CD14-positive monocyte (primary cell): ENCODE measurements at regions not wholly inside any gene's neighbourhood (a gene's known extent, or its start where the extent isn't known, plus 50 kb on each side); places are given as distances from the start of the nearest gene placed in this dataset.

Source experiments
- DNase-seq, 3 donors: peaks; one replicate each; pipeline ENCODE4 v3.0.0-alpha.2; 2011 to 2022
- H2AFZ ChIP-seq: 2 replicates; pipeline ENCODE4 v1.6.0; 2012; ENCODE audit warnings: mild to moderate bottlenecking, low read depth, low read length, inconsistent platforms; ENCODE audit not compliant: insufficient read depth, poor library complexity, severe bottlenecking
- H3K27ac ChIP-seq, 2 donors: 1 replicate in 1 of 2; 2 replicates in 1 of 2; pipeline ENCODE4 v1.5.1; 2012 to 2013; ENCODE audit warnings: low read length in 2 of 2, control low read depth in 1 of 2, inconsistent platforms in 1 of 2, low read depth in 1 of 2, mild to moderate bottlenecking in 1 of 2
- H3K27me3 ChIP-seq, 2 donors: one replicate each; pipeline versions ENCODE4 v1.6.0 to v1.6.1; 2011 to 2013; ENCODE audit warnings: low read length in 2 of 2; ENCODE audit not compliant: control insufficient read depth in 2 of 2, insufficient read depth in 2 of 2
- H3K36me3 ChIP-seq, 2 donors: replicated peaks in 1 of 2; 1 replicate in 1 of 2; 2 replicates in 1 of 2; pipeline versions ENCODE4 v1.5.1 to v1.6.1; 2012 to 2013; ENCODE audit warnings: low read length in 2 of 2, control low read depth in 1 of 2, inconsistent platforms in 1 of 2, mild to moderate bottlenecking in 1 of 2; ENCODE audit not compliant: insufficient read depth in 2 of 2, control insufficient read depth in 1 of 2
- H3K4me1 ChIP-seq, 2 donors: 1 replicate in 1 of 2; 2 replicates in 1 of 2; pipeline versions ENCODE4 v1.5.1 to v1.6.1; 2012 to 2013; ENCODE audit warnings: low read length in 2 of 2, control low read depth in 1 of 2, inconsistent platforms in 1 of 2, mild to moderate bottlenecking in 1 of 2, moderate library complexity in 1 of 2; ENCODE audit not compliant: insufficient read depth in 2 of 2, control insufficient read depth in 1 of 2
- H3K4me2 ChIP-seq: replicated peaks from 2 replicates; pipeline ENCODE3; 2012; ENCODE audit warnings: low read length, moderate library complexity, mild to moderate bottlenecking; ENCODE audit not compliant: poor library complexity, severe bottlenecking; ENCODE audit errors: extremely low read depth
- H3K4me3 ChIP-seq, 3 experiments: fragments of 200-600 bp in 1 of 3; sonication (generic) in 1 of 3; replicated peaks in 1 of 3; 1 replicate in 2 of 3; 2 replicates in 1 of 3; pipeline ENCODE4 v1.5.1; 2011 to 2013; ENCODE audit warnings: low read length in 3 of 3, mild to moderate bottlenecking in 3 of 3, control low read depth in 2 of 3, low read depth in 2 of 3, inconsistent platforms in 1 of 3, moderate library complexity in 1 of 3
- H3K79me2 ChIP-seq: 2 replicates; pipeline ENCODE4 v1.6.0; 2012; ENCODE audit warnings: mild to moderate bottlenecking, control low read depth, inconsistent platforms, low read length, moderate library complexity; ENCODE audit not compliant: insufficient read depth
- H3K9ac ChIP-seq: 2 replicates; pipeline ENCODE4 v1.6.0; 2017; ENCODE audit warnings: low read length, mild to moderate bottlenecking; ENCODE audit not compliant: insufficient read depth, poor library complexity, severe bottlenecking
- H3K9me3 ChIP-seq, 2 donors: replicated peaks in 1 of 2; 1 replicate in 1 of 2; 2 replicates in 1 of 2; pipeline versions ENCODE4 v1.5.1 to v1.6.1; 2012 to 2013; ENCODE audit warnings: low read length in 2 of 2, control low read depth in 1 of 2; ENCODE audit not compliant: control insufficient read depth in 1 of 2, insufficient read depth in 1 of 2
- H4K20me1 ChIP-seq: 2 replicates; pipeline ENCODE4 v1.6.0; 2012; ENCODE audit warnings: mild to moderate bottlenecking, low read length, control low read depth, moderate library complexity; ENCODE audit not compliant: insufficient read depth
- H3K27ac Mint-ChIP-seq, 7 donors: one replicate each; pipeline ENCODE4 v1.8.0; 2020; ENCODE audit warnings: mild to moderate bottlenecking in 7 of 7, mixed read lengths in 7 of 7, moderate library complexity in 6 of 7, inconsistent platforms in 2 of 7
- H3K27me3 Mint-ChIP-seq, 3 donors: one replicate each; pipeline ENCODE4 v1.8.0; 2021 to 2022; ENCODE audit warnings: low read depth in 3 of 3, mild to moderate bottlenecking in 3 of 3, mixed read lengths in 3 of 3, moderate library complexity in 3 of 3, inconsistent platforms in 1 of 3
- H3K36me3 Mint-ChIP-seq, 2 donors: one replicate each; pipeline ENCODE4 v1.8.0; 2020; ENCODE audit warnings: mixed read lengths in 2 of 2, inconsistent platforms in 1 of 2, mild to moderate bottlenecking in 1 of 2
- H3K4me1 Mint-ChIP-seq: one replicate; pipeline ENCODE4 v1.8.0; 2020; ENCODE audit warnings: mild to moderate bottlenecking, mixed read lengths
- H3K4me3 Mint-ChIP-seq, 2 donors: one replicate each; pipeline ENCODE4 v1.8.0; 2020; ENCODE audit warnings: mild to moderate bottlenecking in 2 of 2, mixed read lengths in 2 of 2, moderate library complexity in 1 of 2
- H3K9me3 Mint-ChIP-seq, 7 donors: one replicate each; pipeline ENCODE4 v1.8.0; 2020 to 2022; ENCODE audit warnings: mixed read lengths in 7 of 7, mild to moderate bottlenecking in 6 of 7, moderate library complexity in 6 of 7, inconsistent platforms in 2 of 7
- WGBS: methylation state at CpG from one replicate; pipeline ENCODE4 v1.1.5; 2013; ENCODE audit warnings: missing lambda C conversion rate; ENCODE audit not compliant: insufficient coverage; 5-methylcytosine and 5-hydroxymethylcytosine counted together
- intact Hi-C, 2 donors: fragments of 100-400 bp; cut with micrococcal nuclease; formaldehyde crosslinking; loops; one replicate each; pipeline versions ENCODE4 v1.15.0 to v1.15.1; 2023
- TF ChIP-seq, protein P1 (sequence below): fragments of 200-600 bp; IDR thresholded peaks from one replicate; pipeline ENCODE4 v1.8.0; 2022; ENCODE audit warnings: antibody characterized with exemption, mild to moderate bottlenecking

GRCh38 chr1:9454494-9455066, 84.7 kb upstream of the SLC25A33 start:
- H4K20me1 ChIP-seq: no peaks in the 10 kb centered on the region
- no peak overlapping the region for H3K4me3 Mint-ChIP-seq
- H3K27me3 Mint-ChIP-seq: peaks cover 6 to 7% (median 7%) of the 10 kb centered on the region in 3 donors
- TF ChIP-seq, protein P1, sequence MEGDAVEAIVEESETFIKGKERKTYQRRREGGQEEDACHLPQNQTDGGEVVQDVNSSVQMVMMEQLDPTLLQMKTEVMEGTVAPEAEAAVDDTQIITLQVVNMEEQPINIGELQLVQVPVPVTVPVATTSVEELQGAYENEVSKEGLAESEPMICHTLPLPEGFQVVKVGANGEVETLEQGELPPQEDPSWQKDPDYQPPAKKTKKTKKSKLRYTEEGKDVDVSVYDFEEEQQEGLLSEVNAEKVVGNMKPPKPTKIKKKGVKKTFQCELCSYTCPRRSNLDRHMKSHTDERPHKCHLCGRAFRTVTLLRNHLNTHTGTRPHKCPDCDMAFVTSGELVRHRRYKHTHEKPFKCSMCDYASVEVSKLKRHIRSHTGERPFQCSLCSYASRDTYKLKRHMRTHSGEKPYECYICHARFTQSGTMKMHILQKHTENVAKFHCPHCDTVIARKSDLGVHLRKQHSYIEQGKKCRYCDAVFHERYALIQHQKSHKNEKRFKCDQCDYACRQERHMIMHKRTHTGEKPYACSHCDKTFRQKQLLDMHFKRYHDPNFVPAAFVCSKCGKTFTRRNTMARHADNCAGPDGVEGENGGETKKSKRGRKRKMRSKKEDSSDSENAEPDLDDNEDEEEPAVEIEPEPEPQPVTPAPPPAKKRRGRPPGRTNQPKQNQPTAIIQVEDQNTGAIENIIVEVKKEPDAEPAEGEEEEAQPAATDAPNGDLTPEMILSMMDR: no peak
- 97% methylated on average over 9 of the region's 13 CpGs for WGBS
- H3K27ac ChIP-seq: no peak overlapping the region
- intact Hi-C loops: loop anchor here in 1 of 2 donors (10.0 kb wide), 1 partner anchor 170 kb away; no protein-coding TSS in a partner anchor
- peaks cover 0 to 2% (median 0%) of the 10 kb centered on the region in 7 donors for H3K9me3 Mint-ChIP-seq
- H3K4me2 ChIP-seq: no peak overlapping the region
- no peaks in the 10 kb centered on the region for H3K9me3 ChIP-seq
- no peaks in the 10 kb centered on the region for H3K36me3 ChIP-seq
- no peak for DNase-seq
- H3K4me1 Mint-ChIP-seq: no peaks in the 10 kb centered on the region
- no peaks in the 10 kb centered on the region for H3K4me1 ChIP-seq
- no peaks in the 10 kb centered on the region for H3K79me2 ChIP-seq
- H3K27me3 ChIP-seq: no peaks in the 10 kb centered on the region
- H3K36me3 Mint-ChIP-seq: no peaks in the 10 kb centered on the region
- H3K27ac Mint-ChIP-seq: no peak overlapping the region
- H3K4me3 ChIP-seq: no peak overlapping the region
- no peak overlapping the region for H3K9ac ChIP-seq
- no peak overlapping the region for H2AFZ ChIP-seq

DNA sequence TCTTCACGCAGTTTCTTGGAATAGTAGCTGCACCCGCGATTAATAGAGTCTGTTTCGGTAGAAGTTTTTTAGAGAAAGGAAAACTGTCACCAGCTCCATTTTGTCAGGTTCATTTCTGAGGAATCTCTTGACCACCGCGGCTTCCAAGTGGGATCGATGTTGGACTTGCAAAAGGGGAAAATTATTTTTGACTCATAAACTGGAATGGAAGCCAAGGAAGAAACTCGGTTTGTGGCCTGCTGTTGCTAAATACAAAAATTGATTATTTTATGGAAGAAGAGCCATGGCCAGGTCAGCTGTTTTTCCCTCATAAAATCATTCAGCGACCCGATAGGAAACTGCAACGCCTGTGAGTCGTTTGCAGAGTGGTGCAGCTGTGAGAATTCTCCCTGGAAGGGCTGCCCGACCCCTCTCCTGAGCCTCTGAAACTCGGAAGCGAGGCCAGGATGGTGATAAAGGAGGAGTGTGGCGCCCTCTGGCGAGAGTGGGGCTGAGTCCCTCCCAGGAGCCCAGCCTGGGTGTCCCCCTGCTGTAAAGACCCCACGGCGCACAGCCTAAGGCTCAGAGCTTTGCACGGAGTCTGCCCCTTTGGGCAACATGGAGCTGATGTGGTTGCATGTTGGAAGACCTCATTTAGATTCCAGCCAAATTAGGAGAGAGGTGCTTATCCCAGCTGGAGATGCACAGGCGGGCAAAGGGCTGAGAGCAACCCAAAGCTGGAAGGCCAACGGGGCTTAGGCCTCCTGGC, 83.6 kb upstream of the SLC25A33 start:
- intact Hi-C loops: loop anchor here in 1 of 2 donors (10.0 kb wide), 1 partner anchor 171 kb away; no protein-coding TSS in a partner anchor
- Histone ChIP-seq H3K4me3 (no peak overlapping the region), H3K79me2 (no peaks in the 10 kb centered on the region), H3K9ac (no peak overlapping the region), H3K27ac (no peak overlapping the region), H3K4me2 (no peak overlapping the region), H3K27me3 (no peaks in the 10 kb centered on the region), H3K36me3 (no peaks in the 10 kb centered on the region), H4K20me1 (no peaks in the 10 kb centered on the region), H3K4me1 (no peaks in the 10 kb centered on the region), H2AFZ (no peak overlapping the region), H3K9me3 (no peaks in the 10 kb centered on the region)
- TF ChIP-seq, protein P1: peak; percentile 78
- peak in 2 of 3 donors; percentile 23 to 34 for DNase-seq
- H3K36me3 Mint-ChIP-seq: no peaks in the 10 kb centered on the region
- H3K4me3 Mint-ChIP-seq: no peak overlapping the region
- 67% methylated on average over 14 of the region's 22 CpGs for WGBS
- peaks cover 7 to 8% (median 7%) of the 10 kb centered on the region in 3 donors for H3K27me3 Mint-ChIP-seq
- no peak overlapping the region for H3K27ac Mint-ChIP-seq
- peaks cover 0 to 2% (median 0%) of the 10 kb centered on the region in 7 donors for H3K9me3 Mint-ChIP-seq
- no peaks in the 10 kb centered on the region for H3K4me1 Mint-ChIP-seq
